Hematopoietic multipotent progenitor cell treated with erythropoietin and hydrocortisone succinate and interleukin-3 and kit ligand, for 15 days (in vitro differentiated cells): ENCODE measurements at regions not wholly inside any gene's neighbourhood (a gene's known extent, or its start where the extent isn't known, plus 50 kb on each side); places are given as distances from the start of the nearest gene placed in this dataset.
"Not testable (repeated sequence)": the region's sequence is repeated elsewhere in the genome, so short reads cannot be mapped to it uniquely, and the experiment has no call there.

Experiments
- DNase-seq: peaks from one replicate; pipeline ENCODE4 v3.0.0-alpha.2; 2015; ENCODE audit warnings: low spot score

- no peak for DNase-seq
Observed at GRCh38 chrX:44785652-44786051, 58.2 kb upstream of the DUSP21 start.

GRCh38 chrX:44784241-44784640 lies 59.6 kb upstream of the DUSP21 start:
- DNase-seq: no peak

GRCh38 chrX:44778254-44778653 lies 65.6 kb upstream of the DUSP21 start:
- DNase-seq: no peak

GRCh38 chrX:44775726-44776125 lies 68.1 kb upstream of the DUSP21 start:
- DNase-seq: no peak

GRCh38 chrX:44774066-44774465 lies 69.8 kb upstream of the DUSP21 start:
- DNase-seq: not testable (repeated sequence)

- DNase-seq: no peak
Observed at GRCh38 chrX:44770121-44770520, 73.7 kb upstream of the DUSP21 start.

- DNase-seq: no peak
Observed at GRCh38 chrX:44767308-44767707, 76.5 kb upstream of the DUSP21 start.

- DNase-seq: no peak
Observed at GRCh38 chrX:44765556-44765955, 78.3 kb upstream of the DUSP21 start.

GRCh38 chrX:44747969-44748368 lies 95.9 kb upstream of the DUSP21 start:
- no peak for DNase-seq

GRCh38 chrX:44747317-44747716 lies 96.5 kb upstream of the DUSP21 start:
- no peak for DNase-seq

GRCh38 chrX:44744799-44745198 lies 99.0 kb upstream of the DUSP21 start:
- DNase-seq: no peak

- no peak for DNase-seq
Observed at GRCh38 chrX:44742480-44743155, 101.2 kb upstream of the DUSP21 start.

- not testable (repeated sequence) for DNase-seq
Observed at GRCh38 chrX:44741859-44742258, 102.0 kb upstream of the DUSP21 start.

- not testable (repeated sequence) for DNase-seq
Observed at GRCh38 chrX:44741458-44741857, 102.4 kb upstream of the DUSP21 start.

GRCh38 chrX:44735498-44735897 lies 108.3 kb upstream of the DUSP21 start:
- DNase-seq: no peak

GRCh38 chrX:44733931-44734330 lies 109.9 kb upstream of the DUSP21 start:
- no peak for DNase-seq

GRCh38 chrX:44731160-44731559 lies 112.7 kb upstream of the DUSP21 start:
- no peak for DNase-seq

- no peak for DNase-seq
Observed at GRCh38 chrX:44723426-44723825, 120.4 kb upstream of the DUSP21 start.

- DNase-seq: no peak
Observed at GRCh38 chrX:44708470-44708869, 135.4 kb upstream of the DUSP21 start.

- DNase-seq: no peak
Observed at GRCh38 chrX:44705817-44706551, 137.8 kb upstream of the DUSP21 start.

GRCh38 chrX:44698357-44698756 lies 145.5 kb upstream of the DUSP21 start:
- no peak for DNase-seq

GRCh38 chrX:44693255-44693654 lies 150.6 kb upstream of the DUSP21 start:
- no peak for DNase-seq

GRCh38 chrX:44690129-44690528 lies 147.5 kb upstream of the FUNDC1 start:
- DNase-seq: no peak
